Esophagus (tissue), 2 donors: ENCODE measurements at regions not wholly inside any gene's neighbourhood (a gene's known extent, or its start where the extent isn't known, plus 50 kb on each side); places are given as distances from the start of the nearest gene placed in this dataset.

Experiments used
- H3K27ac ChIP-seq, 2 donors: one replicate each; pipeline ENCODE4 v1.5.1; 2013; ENCODE audit warnings: low read depth in 2 of 2, mild to moderate bottlenecking in 2 of 2, inconsistent platforms in 1 of 2, low read length in 1 of 2, moderate library complexity in 1 of 2
- H3K27me3 ChIP-seq, 2 donors: one replicate each; pipeline ENCODE4 v1.6.1; 2013; ENCODE audit warnings: low read length in 2 of 2, control low read depth in 1 of 2, mild to moderate bottlenecking in 1 of 2; ENCODE audit not compliant: insufficient read depth in 2 of 2, control insufficient read depth in 1 of 2
- H3K36me3 ChIP-seq, 2 donors: one replicate each; pipeline ENCODE4 v1.6.1; 2013; ENCODE audit warnings: low read length in 1 of 2; ENCODE audit not compliant: control insufficient read depth in 2 of 2, insufficient read depth in 2 of 2
- H3K4me1 ChIP-seq, 2 donors: one replicate each; pipeline ENCODE4 v1.6.1; 2013; ENCODE audit warnings: low read length in 1 of 2; ENCODE audit not compliant: control insufficient read depth in 2 of 2, insufficient read depth in 2 of 2
- H3K4me3 ChIP-seq, 2 donors: one replicate each; pipeline ENCODE4 v1.5.1; 2013; ENCODE audit warnings: low read length in 2 of 2, mild to moderate bottlenecking in 2 of 2, low read depth in 1 of 2, moderate library complexity in 1 of 2
- H3K9me3 ChIP-seq, 2 donors: one replicate each; pipeline ENCODE4 v1.6.1; 2013; ENCODE audit warnings: mild to moderate bottlenecking in 2 of 2, low read depth in 1 of 2, low read length in 1 of 2, moderate library complexity in 1 of 2; ENCODE audit not compliant: control insufficient read depth in 2 of 2, insufficient read depth in 1 of 2
- WGBS, 2 donors: extraction: QIAGEN DNeasy Blood & Tissue Kit; methylation state at CpG; one replicate each; pipeline ENCODE4 v1.1.7; 2013; 5-methylcytosine and 5-hydroxymethylcytosine counted together
- donor health status: healthy with polysubstance abuse.
- donor health status: Bipolar disorder and iron deficiency.

DNA sequence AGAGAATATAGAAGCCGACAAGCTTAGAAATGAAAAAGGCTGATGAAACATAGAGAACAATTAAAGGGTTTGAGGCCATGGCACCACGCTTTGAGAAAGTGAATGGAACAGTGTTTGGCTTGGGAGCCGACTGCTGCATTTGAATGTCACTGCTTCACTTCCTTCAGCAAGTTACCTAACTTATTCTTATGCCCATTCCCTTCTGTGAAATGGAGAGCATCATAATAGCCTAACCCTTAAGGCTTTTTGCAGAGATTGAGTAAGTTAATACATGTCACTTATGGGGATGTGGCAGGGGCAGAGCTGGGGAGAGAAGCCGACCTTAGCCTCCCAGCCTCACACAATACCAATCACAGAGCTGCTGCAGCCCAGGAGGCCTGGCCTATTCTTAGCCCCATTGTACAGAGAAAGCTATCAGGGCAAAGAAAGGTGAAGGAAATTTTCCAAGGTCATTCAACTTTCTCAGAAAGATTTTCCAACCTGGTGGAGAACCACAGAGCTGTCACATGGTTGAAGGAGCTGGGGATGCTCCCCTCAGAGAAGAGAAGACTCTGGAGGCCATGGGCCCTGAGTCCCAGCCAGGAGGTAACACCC lies 186.0 kb upstream of the GDF10 start:
- H3K27ac ChIP-seq, result no peak overlapping the region
- no peak overlapping the region for H3K4me3 ChIP-seq
- no peaks in the 10 kb centered on the region for H3K4me1 ChIP-seq
- no peaks in the 10 kb centered on the region for H3K27me3 ChIP-seq
- WGBS, 2 donors, result 86 to 88% methylated on average over 4 of the region's 4 CpGs
- no peaks in the 10 kb centered on the region for H3K36me3 ChIP-seq
- H3K9me3 ChIP-seq, result no peaks in the 10 kb centered on the region

DNA sequence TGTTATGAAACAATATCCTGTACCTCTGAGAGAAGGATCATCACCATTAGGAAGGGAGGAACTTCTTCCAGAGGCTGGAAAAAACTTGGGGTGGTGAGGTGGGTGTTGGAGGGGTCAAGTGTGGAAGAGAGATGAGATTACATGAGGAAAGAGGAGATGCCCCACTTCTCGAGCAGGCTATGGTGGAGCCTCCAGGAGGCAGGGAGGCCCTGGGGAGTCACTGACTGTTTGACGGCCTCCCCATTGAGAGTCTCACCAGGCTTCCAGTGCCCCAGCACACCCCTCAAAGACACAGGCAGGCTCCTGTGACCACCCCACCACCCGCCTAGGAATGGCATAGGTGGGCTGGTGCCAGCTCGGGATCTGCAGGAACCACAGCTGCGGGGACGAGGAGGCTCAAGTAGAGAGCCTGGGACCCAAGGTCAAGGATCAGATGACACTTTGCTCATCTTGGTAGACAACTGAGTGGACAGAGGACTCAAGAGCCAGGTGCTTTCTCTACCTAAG lies 185.3 kb upstream of the GDF10 start:
- Histone ChIP-seq H3K4me3 (no peak overlapping the region), H3K36me3 (no peaks in the 10 kb centered on the region), H3K9me3 (no peaks in the 10 kb centered on the region), H3K27ac (no peak overlapping the region), H3K4me1 (no peaks in the 10 kb centered on the region), H3K27me3 (no peaks in the 10 kb centered on the region)
- WGBS, 2 donors, result 87 to 93% methylated on average over 6 of the region's 6 CpGs

DNA sequence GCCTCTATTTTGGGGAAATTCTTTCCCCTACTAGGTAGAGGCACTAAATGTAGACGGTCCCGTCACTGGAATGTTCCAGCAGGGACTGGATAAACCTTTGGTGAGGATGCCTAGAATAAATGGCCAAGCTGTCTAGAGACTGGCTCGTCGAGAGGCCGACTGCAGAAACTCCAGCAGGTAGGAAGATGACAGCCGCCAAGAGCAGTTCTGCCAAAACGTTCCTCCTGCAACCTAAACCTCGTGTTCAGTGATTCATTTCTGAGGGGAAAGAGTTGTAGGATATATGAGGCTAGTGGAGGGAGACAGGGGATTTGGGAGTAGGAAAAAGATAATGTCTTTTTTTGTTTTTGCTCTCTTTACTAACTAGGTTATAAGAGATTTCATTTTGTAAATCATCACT lies 184.7 kb upstream of the GDF10 start:
- Histone ChIP-seq H3K9me3 (no peaks in the 10 kb centered on the region), H3K27ac (no peak overlapping the region), H3K4me1 (no peaks in the 10 kb centered on the region), H3K36me3 (no peaks in the 10 kb centered on the region), H3K4me3 (no peak overlapping the region), H3K27me3 (no peaks in the 10 kb centered on the region)
- 78% methylated on average over 8 of the region's 8 CpGs for WGBS, 2 donors

DNA sequence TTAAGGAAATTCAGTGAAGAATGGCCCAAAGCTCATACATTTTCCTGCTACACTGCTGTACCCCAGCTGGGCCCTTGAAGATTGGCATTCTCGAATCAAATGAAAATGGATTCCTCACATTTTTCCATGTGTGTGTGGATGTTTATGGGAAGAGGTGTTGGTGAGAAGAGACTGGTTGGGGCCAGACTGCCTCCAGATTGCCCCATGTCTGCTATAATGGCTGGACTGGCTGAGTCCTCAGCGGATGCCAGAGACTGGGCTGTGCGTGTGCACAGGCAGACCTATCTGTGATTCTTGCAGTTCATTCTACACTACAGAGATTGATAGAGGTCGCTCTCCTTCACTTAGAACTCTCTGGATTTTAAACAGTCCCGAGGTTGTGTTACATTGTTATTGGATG lies 183.6 kb upstream of the GDF10 start:
- Histone ChIP-seq H3K27me3 (no peaks in the 10 kb centered on the region), H3K4me1 (no peaks in the 10 kb centered on the region), H3K36me3 (no peaks in the 10 kb centered on the region), H3K4me3 (no peak overlapping the region), H3K27ac (no peak overlapping the region), H3K9me3 (no peaks in the 10 kb centered on the region)
- 80 to 84% methylated on average over 5 of the region's 5 CpGs for WGBS, 2 donors

DNA sequence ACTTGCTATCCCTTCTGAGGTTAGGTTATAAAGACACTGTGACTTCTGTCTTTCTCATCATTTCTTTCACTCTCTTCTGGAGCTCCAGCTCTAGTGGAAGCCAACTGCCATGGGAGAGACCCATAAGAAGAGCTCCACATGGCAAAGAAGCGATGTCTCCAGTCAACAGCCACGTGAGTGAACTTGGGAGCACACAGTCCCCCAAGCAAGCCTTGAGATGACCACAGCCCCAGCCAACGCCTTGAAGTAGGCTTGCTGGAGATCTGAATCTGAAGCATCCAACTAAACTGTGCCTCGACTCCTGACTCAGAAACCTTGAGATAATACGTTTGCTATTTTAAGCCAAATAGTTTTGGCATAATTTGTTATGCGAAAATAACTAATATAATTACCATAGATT lies 181.7 kb upstream of the GDF10 start:
- H3K27ac ChIP-seq, result no peak overlapping the region
- WGBS, 2 donors, result 87 to 90% methylated on average over 6 of the region's 6 CpGs
- H3K36me3 ChIP-seq, result no peaks in the 10 kb centered on the region
- H3K27me3 ChIP-seq, result no peaks in the 10 kb centered on the region
- no peak overlapping the region for H3K4me3 ChIP-seq
- H3K9me3 ChIP-seq, result no peaks in the 10 kb centered on the region
- H3K4me1 ChIP-seq, result no peaks in the 10 kb centered on the region

DNA sequence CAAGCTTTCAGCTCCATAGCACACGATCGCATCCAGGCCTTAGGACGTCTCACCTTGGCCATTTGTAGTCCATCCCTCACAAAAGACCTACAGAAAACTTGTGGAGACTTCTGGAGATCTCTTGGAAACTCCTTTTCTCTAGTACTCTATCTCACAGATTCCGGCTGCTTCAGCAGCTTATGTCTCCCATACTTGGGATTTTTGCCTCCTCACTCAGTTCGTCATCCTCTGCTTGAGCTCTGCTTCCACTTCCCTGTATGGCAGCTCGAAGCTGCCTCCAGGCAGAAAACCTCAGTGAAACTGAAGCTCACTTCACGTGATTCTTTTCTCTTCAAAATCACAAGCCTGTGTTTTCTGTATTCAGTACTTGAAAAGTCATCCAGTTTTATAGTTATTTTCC lies 178.7 kb upstream of the GDF10 start:
- H3K4me3 ChIP-seq, result no peak overlapping the region
- no peaks in the 10 kb centered on the region for H3K4me1 ChIP-seq
- no peak overlapping the region for H3K27ac ChIP-seq
- H3K36me3 ChIP-seq, result no peaks in the 10 kb centered on the region
- no peaks in the 10 kb centered on the region for H3K27me3 ChIP-seq
- WGBS, 2 donors, result 73 to 75% methylated on average over 7 of the region's 7 CpGs
- H3K9me3 ChIP-seq, result no peaks in the 10 kb centered on the region

DNA sequence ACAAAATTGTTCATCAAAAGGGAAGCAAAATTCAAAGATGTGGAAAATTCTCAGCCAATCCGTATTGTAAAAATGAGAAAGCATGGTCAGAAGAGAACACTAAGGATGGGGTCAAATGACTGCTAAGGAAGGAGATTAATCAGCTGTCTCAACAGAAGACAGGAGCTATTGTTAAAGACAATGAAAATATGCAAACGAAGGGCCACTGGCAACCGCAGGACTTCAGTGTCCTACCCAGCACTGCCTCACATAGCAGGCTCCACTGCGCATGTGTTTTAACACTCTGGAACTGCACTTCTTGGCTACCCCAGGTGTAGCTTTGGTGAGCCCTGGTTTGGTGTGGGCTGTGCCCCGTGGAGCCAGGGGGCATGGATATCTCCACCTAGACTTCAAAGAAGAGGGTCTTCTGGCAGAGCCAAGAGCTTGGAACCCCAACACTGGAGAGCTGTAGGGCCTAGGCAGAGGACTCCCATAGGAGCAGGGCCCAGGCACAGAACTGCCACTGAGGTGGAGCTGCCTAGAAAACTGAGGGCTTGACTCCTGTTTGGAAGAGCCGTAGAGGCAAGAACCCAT lies 176.2 kb upstream of the GDF10 start:
- H3K27ac ChIP-seq, result no peak overlapping the region
- no peaks in the 10 kb centered on the region for H3K9me3 ChIP-seq
- H3K4me3 ChIP-seq, result no peak overlapping the region
- no peaks in the 10 kb centered on the region for H3K36me3 ChIP-seq
- no peaks in the 10 kb centered on the region for H3K4me1 ChIP-seq
- WGBS, 2 donors, result 83 to 85% methylated on average over 6 of the region's 6 CpGs
- H3K27me3 ChIP-seq, result no peaks in the 10 kb centered on the region

DNA sequence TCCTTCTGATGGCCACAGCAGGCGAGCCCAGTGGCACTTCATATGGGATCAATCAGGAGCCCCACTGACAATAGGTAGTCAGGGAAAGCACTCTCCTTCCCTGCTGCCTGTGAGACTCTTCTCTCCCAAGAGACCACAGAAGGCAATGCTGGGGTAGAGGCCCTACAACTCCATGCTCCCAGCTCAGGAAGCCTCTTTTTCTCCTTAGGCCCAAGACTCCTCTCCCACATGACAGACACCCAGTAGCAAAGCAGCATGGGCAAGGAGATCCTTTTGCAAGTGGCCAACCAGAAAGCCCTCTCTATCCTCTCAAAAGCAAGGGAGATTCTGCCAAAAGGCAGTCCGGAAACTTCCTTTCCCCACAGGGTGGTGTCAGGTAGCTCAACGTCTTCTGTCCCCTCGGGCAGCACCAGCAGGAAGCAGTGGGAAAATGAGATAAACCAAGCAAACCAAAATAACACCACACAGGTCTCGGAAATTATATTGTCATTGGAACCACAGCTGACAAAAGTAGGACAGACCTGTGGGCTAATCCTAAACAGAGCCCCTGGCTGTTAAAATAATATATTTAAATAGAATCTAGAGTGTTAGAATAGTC lies 172.7 kb upstream of the GDF10 start:
- H3K27me3 ChIP-seq, result no peaks in the 10 kb centered on the region
- no peak overlapping the region for H3K4me3 ChIP-seq
- H3K4me1 ChIP-seq, result no peaks in the 10 kb centered on the region
- H3K9me3 ChIP-seq, result no peaks in the 10 kb centered on the region
- WGBS, 2 donors, result 54 to 72% methylated on average over 5 of the region's 5 CpGs
- no peaks in the 10 kb centered on the region for H3K36me3 ChIP-seq
- no peak overlapping the region for H3K27ac ChIP-seq

DNA sequence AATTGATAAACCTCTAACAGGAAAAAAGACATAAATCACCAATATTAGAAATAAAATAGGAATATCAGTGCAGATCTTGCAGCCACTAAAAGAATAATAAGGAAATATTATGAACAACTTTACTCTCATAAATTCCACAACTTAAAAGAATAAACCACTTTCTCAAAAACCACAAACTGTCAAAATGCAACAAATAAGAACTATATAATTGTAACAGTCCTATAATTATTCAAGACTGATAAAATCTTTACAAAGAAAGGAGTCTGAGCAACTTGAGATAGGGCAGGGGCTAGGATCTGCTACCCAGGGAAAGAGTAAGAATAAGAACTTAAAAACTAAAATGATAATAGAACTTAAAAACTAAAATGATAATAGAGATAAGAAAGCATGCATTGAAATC lies 169.5 kb upstream of the GDF10 start:
- Histone ChIP-seq H3K9me3 (no peaks in the 10 kb centered on the region), H3K4me3 (no peak overlapping the region), H3K27me3 (no peaks in the 10 kb centered on the region), H3K4me1 (no peaks in the 10 kb centered on the region), H3K36me3 (no peaks in the 10 kb centered on the region), H3K27ac (no peak overlapping the region)
